Activated CD4-positive, alpha-beta T cell treated with anti-CD3 and anti-CD28 coated beads for 4 hours (primary cell): ENCODE measurements at regions not wholly inside any gene's neighbourhood (a gene's known extent, or its start where the extent isn't known, plus 50 kb on each side); places are given as distances from the start of the nearest gene placed in this dataset.
"Not testable (repeated sequence)": the region's sequence is repeated elsewhere in the genome, so short reads cannot be mapped to it uniquely, and the experiment has no call there.

Experiments
- DNase-seq, 2 donors: peaks; one replicate each; pipeline ENCODE4 v3.0.0-alpha.2; 2020

DNA sequence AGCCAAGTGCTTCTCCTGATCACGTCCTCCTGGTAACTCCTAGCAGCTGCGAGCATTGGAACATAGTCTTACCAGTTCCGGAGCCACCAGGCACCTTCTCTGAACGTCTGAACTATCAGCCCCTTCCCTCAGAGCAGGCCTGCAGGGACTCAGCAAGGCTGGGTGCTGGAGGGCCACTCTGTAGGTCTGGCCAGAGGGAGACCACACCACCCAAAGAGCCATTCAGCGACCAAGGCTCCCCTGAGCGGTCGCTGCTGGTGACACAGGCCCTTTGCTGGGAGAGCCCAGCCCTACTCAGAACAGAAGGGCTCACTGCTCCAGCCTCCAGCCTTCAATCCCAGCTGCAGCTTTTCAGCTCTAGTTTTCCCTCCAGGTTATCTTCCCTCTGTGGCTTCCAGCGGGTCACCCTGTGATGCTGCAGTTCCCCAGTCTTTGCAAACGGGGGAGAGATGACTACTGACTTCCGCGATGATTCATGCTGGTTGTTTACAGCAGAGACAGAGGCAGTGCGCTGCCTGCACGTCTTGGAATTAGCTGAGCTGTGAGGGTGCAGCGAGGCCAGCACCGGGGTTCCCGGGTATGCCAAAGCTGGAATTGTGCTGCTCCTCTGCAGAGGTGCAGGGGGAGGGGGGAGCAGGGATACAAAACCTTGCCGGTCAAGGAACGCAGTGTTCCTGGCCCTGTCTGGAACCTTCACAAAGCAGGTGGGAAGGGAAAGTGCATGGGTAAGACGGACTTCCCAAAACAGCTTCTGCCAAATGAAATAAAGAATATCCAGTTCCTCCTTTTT lies 161.4 kb downstream of the LY86 start:
- DNase-seq = peak; percentile 17 to 35

- DNase-seq = no peak
These were observed 162.2 kb downstream of the LY86 start for GRCh38 chr6:6750594-6751265.

DNA sequence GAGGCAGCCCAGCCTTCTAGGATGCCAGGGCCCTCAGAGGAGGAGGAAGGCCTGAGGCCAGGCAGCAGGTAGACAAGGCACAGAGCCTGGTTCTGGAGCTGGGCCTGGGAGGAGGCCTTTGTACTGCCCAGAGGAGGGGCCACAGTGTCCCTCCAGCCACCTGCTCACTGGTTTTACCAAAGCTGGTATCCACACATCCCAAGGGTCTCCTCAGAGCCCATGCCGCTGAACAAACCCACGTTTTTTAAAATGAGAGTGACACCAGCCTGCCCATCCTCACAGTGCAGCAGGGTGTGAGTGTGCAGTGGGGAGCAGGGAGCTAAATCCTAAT lies 162.7 kb downstream of the LY86 start:
- no peak for DNase-seq

- peak; percentile 7 to 22 for DNase-seq
These were observed 163.1 kb downstream of the LY86 start for GRCh38 chr6:6751619-6752023.

- no peak for DNase-seq
These were observed 163.6 kb downstream of the LY86 start for GRCh38 chr6:6752129-6752528.

DNA sequence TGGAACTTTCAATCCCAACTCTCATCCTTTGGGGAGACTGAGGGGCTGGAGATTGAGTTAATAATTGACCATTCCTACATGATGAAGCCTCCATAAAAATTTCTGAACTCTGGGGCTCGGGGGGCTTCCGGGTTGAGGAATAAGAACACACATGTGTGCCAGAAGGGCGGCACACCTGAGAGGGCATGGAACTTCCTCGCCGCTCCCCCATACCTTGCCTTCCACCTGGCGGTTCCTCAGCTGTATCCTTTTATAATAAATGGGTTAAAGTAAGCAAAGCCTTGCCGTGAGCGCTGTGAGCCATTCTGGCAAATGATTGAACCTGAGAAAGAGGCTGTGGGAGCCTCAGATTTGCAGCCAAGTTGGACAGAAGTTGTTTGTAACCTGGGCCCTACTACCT lies 164.8 kb downstream of the LY86 start:
- no peak for DNase-seq

DNA sequence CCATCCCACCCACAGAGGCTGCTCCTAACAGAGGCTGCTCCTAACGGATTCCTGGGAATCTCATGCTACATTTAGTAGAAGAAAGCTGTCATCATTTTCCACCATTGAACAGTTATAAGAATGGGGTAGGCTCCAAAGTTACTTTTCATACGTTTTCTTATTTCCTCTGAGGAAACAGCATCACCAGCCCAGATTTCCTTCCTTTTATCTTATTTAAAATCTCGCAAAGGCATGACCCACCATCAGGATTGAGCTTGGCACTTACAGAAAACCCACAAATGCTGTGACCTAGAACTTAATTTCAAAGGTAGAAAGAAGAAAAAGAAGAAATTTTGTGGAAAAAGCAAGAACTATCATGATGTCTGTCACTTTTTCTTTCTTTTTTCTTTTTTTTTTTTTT lies 168.0 kb downstream of the LY86 start:
- no peak for DNase-seq

GRCh38 chr6:6758546-6758914 lies 170.0 kb downstream of the LY86 start:
- DNase-seq = no peak

DNA sequence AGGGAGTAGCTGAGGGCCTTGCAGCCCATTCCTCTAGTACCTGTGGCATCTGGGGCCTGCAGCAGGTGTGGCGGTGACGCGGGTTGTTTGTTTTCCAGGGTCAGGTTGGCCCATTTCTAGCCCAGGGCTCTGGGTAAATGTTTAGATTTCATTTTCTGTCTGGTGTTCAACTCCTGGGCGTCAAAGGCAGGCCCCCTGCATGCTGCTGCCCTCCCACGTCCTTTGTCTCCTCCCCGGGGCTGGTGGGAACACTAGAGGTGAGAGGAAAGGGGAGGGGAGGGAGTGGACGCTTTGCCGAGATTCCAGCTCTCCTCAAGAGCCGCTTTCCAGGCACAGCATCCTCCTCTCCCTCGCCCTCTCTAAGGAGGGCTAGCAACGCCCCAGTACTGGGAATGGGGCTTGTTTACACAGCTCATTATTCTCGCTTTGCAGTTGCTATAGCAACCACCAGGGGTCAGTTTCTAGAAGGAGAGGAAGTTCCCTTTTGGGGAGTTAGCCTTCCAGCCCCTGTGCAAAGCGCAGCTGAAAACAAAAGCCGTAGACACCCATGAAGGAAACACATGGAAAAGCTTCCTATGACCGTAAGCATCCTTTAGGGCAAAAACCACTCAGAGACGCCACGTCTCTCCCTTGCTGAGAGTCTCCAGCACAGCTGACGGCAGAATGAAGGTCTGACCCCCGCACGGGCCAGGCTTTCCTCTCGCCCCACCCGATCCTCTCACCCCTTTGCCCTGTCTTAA lies 170.6 kb downstream of the LY86 start:
- peak in 1 of 2 donors; percentile 6 for DNase-seq

DNA sequence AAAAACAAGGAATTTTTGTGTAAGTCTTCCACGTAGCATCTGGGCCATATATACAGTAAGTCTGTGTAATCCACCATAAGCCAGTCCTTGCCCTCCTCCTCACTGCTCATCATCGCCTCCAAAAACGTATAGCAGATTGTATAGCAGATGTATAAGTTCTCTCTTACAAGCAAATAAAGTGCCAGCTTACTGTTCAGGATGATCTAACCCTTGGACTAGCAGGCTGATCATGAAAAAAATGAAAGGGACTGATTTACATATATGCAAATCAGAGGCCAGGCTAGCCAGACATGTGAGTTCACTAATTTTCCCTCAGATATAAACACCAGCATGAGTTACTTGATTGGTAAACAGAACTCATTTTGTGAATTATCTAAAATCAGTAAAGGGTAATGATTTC lies 171.5 kb downstream of the LY86 start:
- no peak for DNase-seq

- not testable (repeated sequence) for DNase-seq
These were observed 174.0 kb downstream of the LY86 start for GRCh38 chr6:6762566-6762965.

DNA sequence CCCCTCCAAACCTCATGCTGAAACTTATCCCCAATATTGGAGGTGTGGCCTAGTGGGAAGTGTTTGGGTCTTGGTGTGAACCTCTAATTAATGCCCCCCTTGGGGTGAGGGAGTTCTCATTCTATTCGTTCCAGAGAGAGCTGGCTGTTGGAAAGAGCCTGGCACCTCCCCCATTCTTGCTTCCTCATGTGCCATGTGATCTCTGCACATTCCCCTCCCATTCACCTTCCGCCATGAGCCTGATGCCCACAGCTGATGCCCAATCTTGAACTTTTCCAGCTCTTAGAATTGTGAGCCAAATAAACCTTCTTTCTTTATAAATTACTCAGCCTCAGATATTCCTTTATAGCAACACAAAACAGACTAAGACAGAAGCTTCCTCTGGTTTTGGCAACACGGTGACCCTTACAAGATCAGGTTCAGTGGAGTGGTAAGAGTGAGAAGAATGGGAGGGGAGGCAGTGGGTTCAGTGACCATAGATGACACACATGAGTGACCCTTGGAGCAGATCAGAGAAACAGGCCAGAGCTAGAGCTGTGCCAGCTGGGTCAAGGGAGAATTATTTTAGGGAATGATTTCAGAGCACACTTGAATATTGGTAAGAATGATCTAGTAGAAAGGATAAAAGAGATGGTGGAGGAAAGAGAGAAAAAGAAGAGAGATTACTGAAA lies 176.4 kb downstream of the LY86 start:
- DNase-seq = no peak

DNA sequence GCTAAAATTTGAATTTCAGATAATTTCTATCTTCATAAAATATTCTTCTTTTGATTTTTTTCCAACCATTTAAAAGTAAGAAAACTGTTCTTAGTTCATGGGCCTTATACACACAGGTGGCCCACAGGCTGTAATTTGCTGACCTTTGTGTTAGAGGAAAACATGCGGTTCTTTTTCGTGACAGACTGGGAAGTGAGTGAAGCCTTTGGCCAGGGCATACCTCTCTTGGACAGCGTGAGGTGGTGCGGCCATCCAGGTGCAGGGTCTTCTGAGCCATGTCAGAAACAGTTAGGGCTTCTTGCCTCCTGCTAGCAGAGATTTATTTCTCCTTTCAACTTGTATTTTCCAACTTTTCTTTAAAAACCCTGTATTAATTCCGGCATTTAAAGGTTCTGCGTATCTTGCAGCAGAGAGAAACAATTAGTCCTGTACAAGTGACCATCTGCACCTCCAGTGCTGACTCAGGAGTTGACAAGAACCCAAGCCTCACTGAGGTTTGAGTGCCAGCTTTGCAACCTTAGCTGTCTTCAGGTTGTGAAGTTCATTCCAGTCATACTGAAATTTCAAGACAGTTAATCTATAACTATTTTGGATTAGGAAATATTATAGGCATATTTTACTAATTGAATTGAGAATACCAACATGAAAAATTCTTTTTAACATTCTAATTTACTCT lies 177.8 kb downstream of the LY86 start:
- no peak for DNase-seq

GRCh38 chr6:6769466-6769865 lies 180.9 kb downstream of the LY86 start:
- DNase-seq = no peak

DNA sequence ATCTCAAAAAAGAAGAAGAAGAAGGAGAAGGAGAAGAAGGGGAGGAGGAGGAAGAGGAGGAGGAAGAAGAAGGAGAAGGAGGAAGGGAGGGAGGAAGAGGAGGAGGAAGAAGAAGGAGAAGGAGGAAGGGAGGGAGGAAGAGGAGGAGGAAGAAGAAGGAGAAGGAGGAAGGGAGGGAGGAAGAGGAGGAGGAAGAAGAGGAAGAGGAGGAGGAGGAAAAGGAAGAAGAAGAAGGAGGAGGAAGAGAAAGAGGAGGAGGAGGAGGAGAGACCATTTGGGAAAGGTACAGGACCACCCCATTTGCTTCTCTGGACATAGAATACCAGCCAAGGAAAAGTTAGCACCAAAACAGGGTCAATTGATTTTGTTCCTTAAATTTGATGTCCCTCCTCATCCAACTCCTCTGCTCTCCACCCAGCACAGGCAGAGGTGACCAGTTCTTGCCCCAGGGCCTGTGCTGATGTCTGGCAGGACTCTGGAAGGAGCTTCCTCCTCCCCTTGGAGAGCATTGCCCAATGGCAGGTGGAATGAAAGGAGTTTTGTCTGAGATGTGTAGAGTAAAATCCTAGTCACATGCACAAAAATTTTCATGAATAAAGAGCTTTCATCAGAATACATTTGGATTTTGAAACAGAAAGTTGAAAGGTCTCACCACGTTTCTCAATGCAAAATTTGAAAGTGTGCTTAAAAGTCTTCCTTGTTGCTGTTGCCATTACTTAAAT lies 182.9 kb downstream of the LY86 start:
- DNase-seq = no peak

DNA sequence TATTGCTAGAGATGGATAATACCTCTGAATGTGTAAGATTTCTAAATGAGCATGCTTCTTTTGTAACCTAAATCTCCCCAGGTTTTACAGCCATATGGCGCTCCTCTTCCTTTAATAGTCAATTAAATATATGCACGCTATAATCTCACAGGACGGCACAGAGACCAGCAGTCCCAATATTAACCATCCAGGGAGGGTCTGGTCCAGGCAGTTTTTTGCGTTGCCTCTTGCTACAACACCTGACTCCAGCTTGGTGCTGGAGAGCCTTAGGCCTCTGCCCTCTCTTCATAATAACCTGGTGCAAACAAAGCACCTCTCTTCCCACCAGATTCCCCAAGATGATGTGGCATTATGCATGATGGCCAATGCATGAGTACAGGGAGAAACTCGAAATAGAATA lies 183.4 kb downstream of the LY86 start:
- DNase-seq = no peak

- DNase-seq = no peak
These were observed 184.2 kb downstream of the LY86 start for GRCh38 chr6:6772751-6773150.

DNA sequence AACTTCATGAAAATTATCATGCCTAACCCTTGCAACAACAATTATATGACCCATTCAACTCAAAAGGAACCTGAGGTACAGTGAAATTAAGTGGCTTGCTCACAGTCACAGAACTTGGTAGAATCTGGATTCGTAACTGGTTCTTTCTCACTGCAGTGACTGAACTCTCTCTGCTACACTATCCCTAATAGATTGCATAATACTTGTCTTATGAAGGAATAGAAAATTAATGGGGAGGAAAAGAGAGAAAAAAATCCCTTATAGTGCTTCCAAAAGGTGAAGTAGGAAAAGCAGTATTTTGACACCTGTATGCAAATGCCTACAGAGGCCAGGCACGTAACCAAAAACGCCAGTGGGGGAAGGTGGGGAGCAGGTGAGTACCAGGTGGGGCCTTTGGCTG lies 186.6 kb downstream of the LY86 start:
- DNase-seq = no peak

DNA sequence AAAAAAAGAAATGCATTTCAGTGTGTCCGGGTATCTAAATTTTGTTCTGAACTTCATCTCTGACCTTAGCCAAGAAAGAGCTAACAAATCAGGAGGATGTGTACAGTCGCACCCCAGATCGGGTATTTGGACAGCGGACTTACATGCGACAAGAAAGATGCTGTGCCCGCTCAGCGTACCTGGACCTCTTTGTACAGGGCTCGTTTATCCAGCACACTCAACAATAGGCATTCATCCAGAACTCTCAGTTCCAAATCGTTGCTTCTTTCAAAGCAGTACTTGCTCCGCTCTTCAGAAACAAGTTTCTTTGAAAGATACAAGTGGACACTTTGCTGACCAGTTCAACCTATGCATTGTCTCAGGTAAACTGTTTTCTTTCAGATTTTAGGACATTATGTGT lies 191.7 kb downstream of the LY86 start:
- DNase-seq = no peak

DNA sequence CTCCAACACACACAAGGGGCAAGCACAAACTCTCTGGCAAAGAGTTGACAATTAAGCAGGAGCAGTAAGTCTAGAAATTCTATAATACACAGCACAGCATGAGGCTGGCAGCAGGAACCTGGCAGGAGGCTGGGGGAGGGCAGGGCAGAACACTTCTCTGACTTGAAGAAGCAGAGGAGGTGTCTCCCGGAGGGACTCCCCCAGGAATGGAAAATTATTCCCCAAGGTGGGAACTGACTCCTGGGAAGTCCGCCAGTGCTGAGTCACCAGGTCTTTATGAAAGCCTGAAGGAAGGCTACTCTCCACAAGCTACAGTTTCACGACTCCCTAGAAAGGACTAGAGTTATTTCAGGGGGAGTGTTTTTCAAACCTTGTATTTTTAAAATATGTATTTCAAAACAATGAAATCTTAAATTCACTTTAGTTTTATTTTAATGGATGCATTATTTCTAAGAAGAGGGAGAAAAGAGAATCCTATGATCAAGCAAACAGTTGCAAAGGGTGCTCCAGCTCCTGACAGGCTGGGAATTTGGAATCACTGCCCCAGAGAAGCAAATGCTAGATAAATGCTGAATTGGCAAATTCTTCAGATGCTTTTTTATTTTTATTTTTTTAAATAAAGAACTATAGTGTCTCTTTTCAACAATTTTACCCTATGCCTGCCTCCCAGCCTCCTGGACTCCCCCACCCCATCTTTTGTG lies 192.8 kb downstream of the LY86 start:
- DNase-seq = no peak

DNA sequence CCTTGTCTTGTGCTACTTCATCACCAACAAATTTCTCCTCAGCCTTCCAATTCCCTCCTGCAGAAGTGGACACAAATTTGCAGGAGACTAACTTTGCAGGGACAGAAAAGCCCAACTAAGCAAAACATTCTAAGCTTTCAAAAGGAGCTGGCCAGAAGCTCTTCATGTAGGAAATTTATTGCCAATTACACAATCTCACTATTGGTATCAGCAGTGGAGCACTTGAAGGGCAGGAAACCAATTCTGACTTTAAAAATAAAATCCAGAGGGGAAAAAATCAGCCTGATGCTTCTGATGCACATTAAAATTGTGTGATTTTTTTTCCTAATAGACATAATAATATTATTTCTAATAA lies 193.3 kb downstream of the LY86 start:
- no peak for DNase-seq

- DNase-seq = no peak
These were observed 195.2 kb downstream of the LY86 start for GRCh38 chr6:6783721-6784120.
